VCaP (cell line): ENCODE measurements at regions not wholly inside any gene's neighbourhood (a gene's known extent, or its start where the extent isn't known, plus 50 kb on each side); places are given as distances from the start of the nearest gene placed in this dataset.

ENCODE experiments used
- H3K27ac ChIP-seq: fragments of 450-650 bp; 2 replicates; pipeline ENCODE4 v1.5.1; 2017
- TF ChIP-seq, protein P1 (sequence below): fragments of 450-650 bp; conservative IDR thresholded peaks from 2 replicates; pipeline ENCODE4 v1.5.1; 2017; ENCODE audit warnings: mild to moderate bottlenecking, moderate library complexity

DNA sequence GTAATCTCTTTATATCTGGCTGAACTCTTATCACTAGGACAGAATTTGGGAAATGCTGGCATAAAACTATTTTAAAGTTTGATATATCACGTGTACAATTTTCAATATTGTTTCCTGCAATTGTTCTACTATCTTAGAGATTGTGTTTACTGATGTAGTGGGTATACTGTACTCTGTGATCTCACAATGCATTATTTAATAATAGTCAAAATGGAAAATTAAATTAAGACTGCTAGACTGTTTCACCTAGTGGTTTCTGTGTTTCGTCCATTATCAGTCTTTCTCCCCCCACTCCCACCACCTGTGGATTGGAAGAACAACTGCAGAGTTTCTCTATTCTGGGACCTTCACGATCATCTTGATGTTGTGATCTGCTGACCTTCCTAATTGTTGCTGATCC is 449.2 kb upstream of the SLC10A2 start:
- TF ChIP-seq, protein P1, sequence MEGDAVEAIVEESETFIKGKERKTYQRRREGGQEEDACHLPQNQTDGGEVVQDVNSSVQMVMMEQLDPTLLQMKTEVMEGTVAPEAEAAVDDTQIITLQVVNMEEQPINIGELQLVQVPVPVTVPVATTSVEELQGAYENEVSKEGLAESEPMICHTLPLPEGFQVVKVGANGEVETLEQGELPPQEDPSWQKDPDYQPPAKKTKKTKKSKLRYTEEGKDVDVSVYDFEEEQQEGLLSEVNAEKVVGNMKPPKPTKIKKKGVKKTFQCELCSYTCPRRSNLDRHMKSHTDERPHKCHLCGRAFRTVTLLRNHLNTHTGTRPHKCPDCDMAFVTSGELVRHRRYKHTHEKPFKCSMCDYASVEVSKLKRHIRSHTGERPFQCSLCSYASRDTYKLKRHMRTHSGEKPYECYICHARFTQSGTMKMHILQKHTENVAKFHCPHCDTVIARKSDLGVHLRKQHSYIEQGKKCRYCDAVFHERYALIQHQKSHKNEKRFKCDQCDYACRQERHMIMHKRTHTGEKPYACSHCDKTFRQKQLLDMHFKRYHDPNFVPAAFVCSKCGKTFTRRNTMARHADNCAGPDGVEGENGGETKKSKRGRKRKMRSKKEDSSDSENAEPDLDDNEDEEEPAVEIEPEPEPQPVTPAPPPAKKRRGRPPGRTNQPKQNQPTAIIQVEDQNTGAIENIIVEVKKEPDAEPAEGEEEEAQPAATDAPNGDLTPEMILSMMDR, result no peak
- H3K27ac ChIP-seq, result no peak overlapping the region

DNA sequence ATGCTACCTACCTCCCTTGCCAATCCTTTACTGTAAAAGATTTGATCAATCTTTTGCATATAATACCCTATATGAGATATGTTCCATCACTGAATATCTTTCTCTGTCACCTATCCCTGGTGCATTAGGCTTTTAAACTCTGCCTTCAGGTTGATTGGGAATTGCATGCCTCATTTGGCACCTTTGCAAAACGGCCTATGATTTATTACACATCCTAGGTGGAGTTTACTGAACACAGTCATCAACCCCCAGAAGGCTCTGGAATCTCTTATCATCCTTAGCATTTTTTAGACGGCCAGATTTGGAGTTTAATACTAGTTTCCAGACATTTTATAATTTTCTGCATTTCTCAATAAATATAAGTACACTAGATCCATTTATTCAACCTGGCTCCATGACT is 448.4 kb upstream of the SLC10A2 start:
- no peak overlapping the region for H3K27ac ChIP-seq
- TF ChIP-seq, protein P1, result no peak

DNA sequence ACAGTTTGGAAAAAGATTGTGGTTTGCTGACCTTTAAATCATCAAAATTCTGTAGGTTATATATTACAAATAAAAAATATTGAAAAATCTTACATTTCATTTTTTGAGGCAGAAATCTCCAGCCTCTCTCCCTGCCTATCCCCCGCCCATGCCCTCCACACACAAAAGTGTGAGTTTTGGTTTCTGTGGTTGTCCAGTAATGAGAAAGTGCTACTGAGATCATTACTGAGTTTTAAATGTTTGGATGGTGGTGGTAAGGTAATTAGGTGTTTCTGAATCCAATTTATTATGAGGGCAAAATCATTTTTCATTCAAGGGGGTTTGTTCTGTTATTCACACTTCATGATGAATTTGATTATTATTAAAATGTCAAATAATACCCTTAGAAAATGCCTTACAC is 448.0 kb upstream of the SLC10A2 start:
- TF ChIP-seq, protein P1, result no peak
- no peak overlapping the region for H3K27ac ChIP-seq

DNA sequence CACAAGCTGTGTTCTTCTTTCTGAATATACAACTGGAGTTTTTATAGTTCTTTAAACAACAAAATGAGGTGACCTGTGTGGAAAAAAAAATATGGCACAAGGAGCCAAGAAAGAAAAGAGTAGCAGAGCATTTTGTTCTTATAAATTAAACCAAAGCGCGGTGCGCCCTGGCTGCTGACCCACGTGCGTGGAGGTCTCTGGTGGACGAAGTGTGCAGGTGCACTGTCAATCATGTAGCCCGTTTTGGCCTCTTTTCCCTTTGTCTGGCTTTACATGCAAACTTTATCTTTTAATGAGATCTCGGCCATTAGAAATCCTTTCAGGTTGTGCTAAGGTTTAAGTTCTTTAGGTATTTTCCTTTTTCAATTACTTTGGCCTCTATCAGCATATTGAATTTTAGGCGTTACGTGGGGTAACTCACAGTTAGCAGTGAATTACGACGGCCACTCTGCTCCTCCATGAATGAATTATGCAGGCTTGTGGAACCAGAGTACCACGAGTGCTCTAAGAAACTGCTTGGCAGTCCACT is 443.9 kb upstream of the SLC10A2 start:
- TF ChIP-seq, protein P1, result peak; percentile 70
- H3K27ac ChIP-seq, result no peak overlapping the region

DNA sequence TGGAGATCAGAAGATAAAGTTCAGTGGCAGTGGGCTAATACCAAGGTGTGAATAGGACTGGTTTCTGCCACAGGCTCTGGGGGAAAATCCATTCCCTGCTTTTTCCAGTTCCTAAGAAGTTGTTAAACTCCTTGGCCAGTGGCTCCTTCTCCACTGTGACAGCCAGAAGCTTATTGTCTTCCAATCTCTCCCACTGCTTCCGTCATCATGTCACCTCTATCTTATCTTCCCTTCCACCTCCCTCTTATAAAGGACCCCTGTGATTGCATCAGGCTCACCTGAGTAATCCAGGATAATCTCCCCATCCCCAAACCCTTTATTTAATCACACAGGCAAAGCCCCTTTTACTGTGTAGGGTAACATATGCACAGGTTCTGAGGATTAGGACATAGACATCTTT is 431.2 kb upstream of the SLC10A2 start:
- TF ChIP-seq, protein P1, result no peak

DNA sequence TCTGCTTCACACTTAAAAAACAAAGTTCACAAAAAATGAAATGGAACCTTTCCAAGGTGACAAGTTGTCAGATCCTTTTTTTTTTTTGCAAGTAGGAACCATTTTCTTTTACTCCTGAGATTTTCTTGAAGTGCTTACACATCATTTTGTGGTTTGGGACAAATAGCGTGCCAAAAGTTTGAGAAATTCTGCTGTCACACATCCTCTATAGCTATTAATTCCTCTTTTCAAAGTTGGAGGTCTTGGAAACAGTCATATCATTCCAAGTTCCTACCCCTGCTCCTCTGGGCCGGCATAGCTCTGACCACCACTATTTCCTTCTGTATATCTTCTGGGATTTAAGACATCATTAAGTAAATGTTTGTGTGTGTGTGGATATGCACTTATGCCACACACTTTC is 421.6 kb upstream of the SLC10A2 start:
- TF ChIP-seq, protein P1, result no peak
- no peak overlapping the region for H3K27ac ChIP-seq

More for the DNA sequence above, 431.2 kb upstream of the SLC10A2 start:
- H3K27ac ChIP-seq, result no peak overlapping the region

DNA sequence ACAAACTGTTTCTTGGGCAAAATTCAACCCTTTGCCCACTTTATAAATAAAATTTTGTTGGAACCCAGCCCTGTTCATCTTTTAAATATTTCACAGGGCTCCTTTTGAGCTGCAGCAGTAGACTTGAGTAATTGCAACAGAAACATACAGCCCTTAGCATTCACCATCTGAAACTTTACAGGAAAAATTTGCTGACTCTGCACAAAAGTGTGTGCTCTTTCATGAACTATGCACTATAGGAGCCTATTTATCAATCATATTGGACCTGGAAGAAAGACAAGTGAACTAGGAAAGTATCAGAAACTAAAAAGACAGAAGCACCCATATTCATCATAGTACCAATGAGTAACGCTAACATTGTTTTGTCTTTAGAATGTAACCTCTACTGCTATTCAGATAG is 406.9 kb upstream of the SLC10A2 start:
- H3K27ac ChIP-seq, result no peak overlapping the region
- TF ChIP-seq, protein P1, result no peak

DNA sequence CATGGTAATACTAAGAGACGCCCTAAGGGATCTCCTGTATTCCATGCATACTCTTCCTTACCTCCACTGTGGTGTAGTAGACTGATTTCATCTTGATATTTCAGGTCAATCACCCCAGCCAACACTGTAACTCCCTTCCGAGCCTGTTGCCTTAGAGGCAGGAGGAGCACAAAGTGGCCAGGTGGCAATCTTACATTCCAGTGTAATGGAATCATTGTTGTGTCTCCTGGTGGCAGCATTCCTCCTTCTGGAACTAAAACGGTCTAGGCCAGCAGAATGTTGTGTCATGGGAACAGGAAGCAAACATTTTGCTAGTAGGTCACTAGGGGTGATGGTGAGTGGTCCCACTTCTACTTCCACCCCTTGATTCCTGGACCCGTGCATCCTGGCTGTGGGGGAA is 405.7 kb upstream of the SLC10A2 start:
- H3K27ac ChIP-seq, result no peak overlapping the region
- TF ChIP-seq, protein P1, result no peak
